Skeletal muscle cell (primary cell): ENCODE measurements at regions not wholly inside any gene's neighbourhood (a gene's known extent, or its start where the extent isn't known, plus 50 kb on each side); places are given as distances from the start of the nearest gene placed in this dataset.
"Not testable (repeated sequence)": the region's sequence is repeated elsewhere in the genome, so short reads cannot be mapped to it uniquely, and the experiment has no call there.

ENCODE experiments used
- DNase-seq: peaks from one replicate; pipeline ENCODE4 v3.0.0-alpha.2; 2010; ENCODE audit warnings: low read depth
- H3K4me3 ChIP-seq: 2 replicates; pipeline ENCODE4 v1.5.1; 2011; ENCODE audit warnings: low read depth, mild to moderate bottlenecking, control low read depth, low read length, moderate library complexity

GRCh38 chr6:169145991-169146501, 107.6 kb downstream of the THBS2 start:
- H3K4me3 ChIP-seq = no peak overlapping the region
- DNase-seq = no peak

GRCh38 chr6:169145496-169145895, 108.2 kb downstream of the THBS2 start:
- no peak overlapping the region for H3K4me3 ChIP-seq
- no peak for DNase-seq

- no peak for DNase-seq
- H3K4me3 ChIP-seq = no peak overlapping the region
Observed at GRCh38 chr6:169144356-169144755, 109.3 kb downstream of the THBS2 start.

GRCh38 chr6:169142538-169142844, 111.2 kb downstream of the THBS2 start:
- H3K4me3 ChIP-seq = no peak overlapping the region
- no peak for DNase-seq

- no peak for DNase-seq
Observed at GRCh38 chr6:169141671-169142537, 111.7 kb downstream of the THBS2 start.

GRCh38 chr6:169140986-169141495, 112.6 kb downstream of the THBS2 start:
- H3K4me3 ChIP-seq = no peak overlapping the region
- DNase-seq = no peak

More at GRCh38 chr6:169141671-169142537, 111.7 kb downstream of the THBS2 start:
- no peak overlapping the region for H3K4me3 ChIP-seq

- no peak overlapping the region for H3K4me3 ChIP-seq
- DNase-seq = no peak
Observed at GRCh38 chr6:169139179-169139971, 114.3 kb downstream of the THBS2 start.

- DNase-seq = no peak
Observed at GRCh38 chr6:169132352-169132940, 121.2 kb downstream of the THBS2 start.

GRCh38 chr6:169131390-169131789, 122.3 kb downstream of the THBS2 start:
- H3K4me3 ChIP-seq = no peak overlapping the region
- no peak for DNase-seq

More at GRCh38 chr6:169132352-169132940, 121.2 kb downstream of the THBS2 start:
- H3K4me3 ChIP-seq = no peak overlapping the region

GRCh38 chr6:169130113-169130512, 123.5 kb downstream of the THBS2 start:
- H3K4me3 ChIP-seq = no peak overlapping the region
- no peak for DNase-seq

GRCh38 chr6:169121013-169121412, 132.6 kb downstream of the THBS2 start:
- DNase-seq = no peak
- H3K4me3 ChIP-seq = no peak overlapping the region

- no peak overlapping the region for H3K4me3 ChIP-seq
- DNase-seq = no peak
Observed at GRCh38 chr6:169119669-169120068, 134.0 kb downstream of the THBS2 start.

- H3K4me3 ChIP-seq = no peak overlapping the region
Observed at GRCh38 chr6:169118346-169118830, 135.3 kb downstream of the THBS2 start.

GRCh38 chr6:169117663-169118062, 136.0 kb downstream of the THBS2 start:
- no peak overlapping the region for H3K4me3 ChIP-seq
- no peak for DNase-seq

More at GRCh38 chr6:169118346-169118830, 135.3 kb downstream of the THBS2 start:
- no peak for DNase-seq

GRCh38 chr6:169115632-169116031, 138.0 kb downstream of the THBS2 start:
- H3K4me3 ChIP-seq = no peak overlapping the region
- DNase-seq = no peak

- DNase-seq, H3K4me3 ChIP-seq: not testable (repeated sequence)
Observed at GRCh38 chr6:169114632-169115031, 139.0 kb downstream of the THBS2 start.

GRCh38 chr6:169112483-169113320, 140.9 kb downstream of the THBS2 start:
- H3K4me3 ChIP-seq = no peak overlapping the region
- DNase-seq = no peak

- DNase-seq = no peak
Observed at GRCh38 chr6:169111203-169111602, 142.4 kb downstream of the THBS2 start.

More at GRCh38 chr6:169111203-169111602, 142.4 kb downstream of the THBS2 start:
- H3K4me3 ChIP-seq = no peak overlapping the region
